ENCODE measurements at regions not wholly inside any gene's neighbourhood (a gene's known extent, or its start where the extent isn't known, plus 50 kb on each side); places are given as distances from the start of the nearest gene placed in this dataset.

GRCh38 chr6:20313051-20313450 lies 88.6 kb upstream of the E2F3 start:
- no peaks in the 10 kb centered on the region for H3K4me1 ChIP-seq (ENCODE audit: control insufficient read depth in 1 of 2, insufficient read depth in 1 of 2, low read depth in 1 of 2, low read length in 1 of 2)
- H3K9me3 ChIP-seq = no peaks in the 10 kb centered on the region
- no peak overlapping the region for H3K4me3 ChIP-seq (ENCODE audit: low read depth in 1 of 2, low read length in 1 of 2)
- no peak overlapping the region for H3K27ac ChIP-seq
- no peak for TF ChIP-seq CTCF (IDR thresholded peaks at IDR 0.05)
- no peaks in the 10 kb centered on the region for H3K27me3 ChIP-seq
- H3K36me3 ChIP-seq = no peaks in the 10 kb centered on the region

GRCh38 chr6:20313960-20314530 lies 87.6 kb upstream of the E2F3 start:
- Histone ChIP-seq H3K27ac (no peak overlapping the region), H3K4me1 (ENCODE audit: control insufficient read depth in 1 of 2, insufficient read depth in 1 of 2, low read depth in 1 of 2, low read length in 1 of 2) (no peaks in the 10 kb centered on the region), H3K36me3 (no peaks in the 10 kb centered on the region), H3K27me3 (no peaks in the 10 kb centered on the region), H3K4me3 (ENCODE audit: low read depth in 1 of 2, low read length in 1 of 2) (no peak overlapping the region), H3K9me3 (no peaks in the 10 kb centered on the region)
- TF ChIP-seq CTCF (IDR thresholded peaks at IDR 0.05) = no peak

- peaks cover 0 to 6% of the 10 kb centered on the region in 2 experiments for H3K4me1 ChIP-seq (ENCODE audit: control insufficient read depth in 1 of 2, insufficient read depth in 1 of 2, low read depth in 1 of 2, low read length in 1 of 2)
- H3K9me3 ChIP-seq = no peaks in the 10 kb centered on the region
- no peak overlapping the region for H3K4me3 ChIP-seq (ENCODE audit: low read depth in 1 of 2, low read length in 1 of 2)
- H3K27me3 ChIP-seq = no peaks in the 10 kb centered on the region
- H3K27ac ChIP-seq = no peak overlapping the region
- no peaks in the 10 kb centered on the region for H3K36me3 ChIP-seq
- no peak for TF ChIP-seq CTCF (IDR thresholded peaks at IDR 0.05)
These were observed 86.5 kb upstream of the E2F3 start for GRCh38 chr6:20314866-20315845.

GRCh38 chr6:20317430-20317829 lies 84.2 kb upstream of the E2F3 start:
- Histone ChIP-seq H3K4me3 (ENCODE audit: low read depth in 1 of 2, low read length in 1 of 2) (no peak overlapping the region), H3K9me3 (no peaks in the 10 kb centered on the region), H3K27ac (no peak overlapping the region), H3K27me3 (no peaks in the 10 kb centered on the region), H3K4me1 (ENCODE audit: control insufficient read depth in 1 of 2, insufficient read depth in 1 of 2, low read depth in 1 of 2, low read length in 1 of 2) (peaks cover 0 to 7% of the 10 kb centered on the region in 2 experiments), H3K36me3 (no peaks in the 10 kb centered on the region)
- TF ChIP-seq CTCF (IDR thresholded peaks at IDR 0.05) = no peak

- Histone ChIP-seq H3K4me1 (ENCODE audit: control insufficient read depth in 1 of 2, insufficient read depth in 1 of 2, low read depth in 1 of 2, low read length in 1 of 2) (peaks cover 0 to 7% of the 10 kb centered on the region in 2 experiments), H3K4me3 (ENCODE audit: low read depth in 1 of 2, low read length in 1 of 2) (no peak overlapping the region), H3K27ac (no peak overlapping the region), H3K36me3 (no peaks in the 10 kb centered on the region), H3K27me3 (no peaks in the 10 kb centered on the region), H3K9me3 (no peaks in the 10 kb centered on the region)
- no peak for TF ChIP-seq CTCF (IDR thresholded peaks at IDR 0.05)
These were observed 82.8 kb upstream of the E2F3 start for GRCh38 chr6:20318851-20319387.
